IPS-15b (cell line): ENCODE measurements at regions not wholly inside any gene's neighbourhood (a gene's known extent, or its start where the extent isn't known, plus 50 kb on each side); places are given as distances from the start of the nearest gene placed in this dataset.

ENCODE experiments used
- H3K27me3 ChIP-seq: one replicate; pipeline ENCODE4 v1.6.1; 2013; ENCODE audit warnings: low read length; ENCODE audit not compliant: control insufficient read depth, insufficient read depth
- H3K36me3 ChIP-seq: one replicate; pipeline ENCODE4 v1.6.1; 2013; ENCODE audit warnings: low read length; ENCODE audit not compliant: control insufficient read depth, insufficient read depth
- H3K4me1 ChIP-seq: one replicate; pipeline ENCODE4 v1.6.1; 2013; ENCODE audit warnings: mild to moderate bottlenecking, low read length; ENCODE audit not compliant: control insufficient read depth, insufficient read depth
- H3K4me3 ChIP-seq: one replicate; pipeline ENCODE4 v1.5.1; 2013; ENCODE audit warnings: low read depth, low read length
- H3K9ac ChIP-seq: one replicate; pipeline ENCODE4 v1.6.1; 2013; ENCODE audit warnings: low read depth, mild to moderate bottlenecking, low read length
- H3K9me3 ChIP-seq: one replicate; pipeline ENCODE4 v1.6.1; 2013; ENCODE audit warnings: mild to moderate bottlenecking, low read length; ENCODE audit not compliant: control insufficient read depth, insufficient read depth

- H3K9ac ChIP-seq: no peak overlapping the region
- no peaks in the 10 kb centered on the region for H3K36me3 ChIP-seq
- no peaks in the 10 kb centered on the region for H3K9me3 ChIP-seq
- no peaks in the 10 kb centered on the region for H3K4me1 ChIP-seq
- H3K27me3 ChIP-seq: no peaks in the 10 kb centered on the region
- no peak overlapping the region for H3K4me3 ChIP-seq
These were observed 558.6 kb downstream of the TAFA4 start for GRCh38 chr3:68373727-68374126.

GRCh38 chr3:68363796-68364195, 568.6 kb downstream of the TAFA4 start:
- H3K27me3 ChIP-seq: no peaks in the 10 kb centered on the region
- no peak overlapping the region for H3K9ac ChIP-seq
- H3K36me3 ChIP-seq: no peaks in the 10 kb centered on the region
- no peaks in the 10 kb centered on the region for H3K4me1 ChIP-seq
- H3K4me3 ChIP-seq: no peak overlapping the region
- no peaks in the 10 kb centered on the region for H3K9me3 ChIP-seq

GRCh38 chr3:68360492-68360891, 571.9 kb downstream of the TAFA4 start:
- H3K4me3 ChIP-seq: no peak overlapping the region
- H3K36me3 ChIP-seq: no peaks in the 10 kb centered on the region
- H3K9me3 ChIP-seq: no peaks in the 10 kb centered on the region
- H3K9ac ChIP-seq: no peak overlapping the region
- H3K4me1 ChIP-seq: no peaks in the 10 kb centered on the region
- H3K27me3 ChIP-seq: no peaks in the 10 kb centered on the region

- H3K9ac ChIP-seq: no peak overlapping the region
- H3K27me3 ChIP-seq: no peaks in the 10 kb centered on the region
- H3K36me3 ChIP-seq: no peaks in the 10 kb centered on the region
- H3K4me1 ChIP-seq: no peaks in the 10 kb centered on the region
- H3K9me3 ChIP-seq: no peaks in the 10 kb centered on the region
- H3K4me3 ChIP-seq: no peak overlapping the region
These were observed 586.6 kb downstream of the TAFA4 start for GRCh38 chr3:68345781-68346180.

GRCh38 chr3:68342426-68342825, 589.9 kb downstream of the TAFA4 start:
- no peaks in the 10 kb centered on the region for H3K4me1 ChIP-seq
- no peaks in the 10 kb centered on the region for H3K27me3 ChIP-seq
- no peaks in the 10 kb centered on the region for H3K36me3 ChIP-seq
- H3K4me3 ChIP-seq: no peak overlapping the region
- H3K9me3 ChIP-seq: no peaks in the 10 kb centered on the region
- H3K9ac ChIP-seq: no peak overlapping the region

- no peaks in the 10 kb centered on the region for H3K4me1 ChIP-seq
- H3K36me3 ChIP-seq: no peaks in the 10 kb centered on the region
- no peak overlapping the region for H3K9ac ChIP-seq
- no peak overlapping the region for H3K4me3 ChIP-seq
- H3K27me3 ChIP-seq: no peaks in the 10 kb centered on the region
- H3K9me3 ChIP-seq: no peaks in the 10 kb centered on the region
These were observed 596.3 kb downstream of the TAFA4 start for GRCh38 chr3:68336042-68336441.

- Histone ChIP-seq H3K27me3 (no peaks in the 10 kb centered on the region), H3K9me3 (no peaks in the 10 kb centered on the region), H3K4me1 (no peaks in the 10 kb centered on the region), H3K9ac (no peak overlapping the region), H3K4me3 (no peak overlapping the region), H3K36me3 (no peaks in the 10 kb centered on the region)
These were observed 597.9 kb downstream of the TAFA4 start for GRCh38 chr3:68334367-68334986.

- no peaks in the 10 kb centered on the region for H3K27me3 ChIP-seq
- H3K9me3 ChIP-seq: no peaks in the 10 kb centered on the region
- no peak overlapping the region for H3K4me3 ChIP-seq
- no peaks in the 10 kb centered on the region for H3K4me1 ChIP-seq
- no peaks in the 10 kb centered on the region for H3K36me3 ChIP-seq
- no peak overlapping the region for H3K9ac ChIP-seq
These were observed 604.3 kb downstream of the TAFA4 start for GRCh38 chr3:68328049-68328448.

GRCh38 chr3:68315964-68316363, 616.4 kb downstream of the TAFA4 start:
- no peaks in the 10 kb centered on the region for H3K4me1 ChIP-seq
- no peaks in the 10 kb centered on the region for H3K27me3 ChIP-seq
- H3K9ac ChIP-seq: no peak overlapping the region
- no peaks in the 10 kb centered on the region for H3K36me3 ChIP-seq
- peaks cover 3% of the 10 kb centered on the region for H3K9me3 ChIP-seq
- no peak overlapping the region for H3K4me3 ChIP-seq

- Histone ChIP-seq H3K4me1 (no peaks in the 10 kb centered on the region), H3K27me3 (no peaks in the 10 kb centered on the region), H3K9ac (no peak overlapping the region)
These were observed 616.8 kb downstream of the TAFA4 start for GRCh38 chr3:68315546-68315945.

GRCh38 chr3:68306571-68306970, 625.8 kb downstream of the TAFA4 start:
- Histone ChIP-seq H3K36me3 (no peaks in the 10 kb centered on the region), H3K27me3 (no peaks in the 10 kb centered on the region), H3K9ac (no peak overlapping the region), H3K9me3 (peaks cover 2% of the 10 kb centered on the region), H3K4me3 (no peak overlapping the region), H3K4me1 (no peaks in the 10 kb centered on the region)

More at GRCh38 chr3:68315546-68315945, 616.8 kb downstream of the TAFA4 start:
- Histone ChIP-seq H3K36me3 (no peaks in the 10 kb centered on the region), H3K9me3 (peaks cover 3% of the 10 kb centered on the region), H3K4me3 (no peak overlapping the region)

GRCh38 chr3:68295457-68295856, 636.9 kb downstream of the TAFA4 start:
- no peak overlapping the region for H3K9ac ChIP-seq
- no peaks in the 10 kb centered on the region for H3K36me3 ChIP-seq
- H3K4me1 ChIP-seq: no peaks in the 10 kb centered on the region
- H3K27me3 ChIP-seq: no peaks in the 10 kb centered on the region
- H3K9me3 ChIP-seq: no peaks in the 10 kb centered on the region
- no peak overlapping the region for H3K4me3 ChIP-seq
